Transverse colon (tissue), 4 donors: ENCODE measurements at regions not wholly inside any gene's neighbourhood (a gene's known extent, or its start where the extent isn't known, plus 50 kb on each side); places are given as distances from the start of the nearest gene placed in this dataset.

Experiments
- DNase-seq: peaks from one replicate; pipeline ENCODE4 v3.0.0-alpha.2; 2019
- H3K27ac ChIP-seq, 4 donors: fragments of 200-600 bp; sonication (generic); 2 replicates each; pipeline ENCODE4 v1.5.1; 2016 to 2018; ENCODE audit warnings: inconsistent platforms in 4 of 4
- H3K27me3 ChIP-seq: fragments of 200-600 bp; sonication (generic); 2 replicates; pipeline ENCODE4 v1.5.1; 2017; ENCODE audit warnings: inconsistent platforms
- H3K36me3 ChIP-seq, 4 donors: fragments of 200-600 bp; sonication (generic); 2 replicates each; pipeline ENCODE4 v1.5.1; 2017 to 2019; ENCODE audit warnings: inconsistent platforms in 4 of 4
- H3K4me1 ChIP-seq, 4 donors: fragments of 200-600 bp; sonication (generic); 2 replicates each; pipeline ENCODE4 v1.5.1; 2017 to 2020; ENCODE audit warnings: inconsistent platforms in 4 of 4
- H3K4me3 ChIP-seq, 4 donors: fragments of 200-600 bp; sonication (generic); 1 replicate in 1 of 4; 2 replicates in 3 of 4; pipeline versions ENCODE4 v1.5.1 to v1.6.1; 2017 to 2019; ENCODE audit warnings: inconsistent platforms in 4 of 4
- H3K9me3 ChIP-seq, 2 donors: fragments of 200-600 bp; sonication (generic); 2 replicates each; pipeline ENCODE4 v1.5.1; 2017 to 2019; ENCODE audit warnings: inconsistent platforms in 2 of 2
- CTCF ChIP-seq, 5 experiments: fragments of 200-600 bp in 3 of 5; fragments of 450-650 bp in 2 of 5; sonication (generic) in 3 of 5; IDR thresholded peaks; 1 replicate in 2 of 5; 2 replicates in 3 of 5; pipeline ENCODE4 v1.5.1; 2016 to 2017; ENCODE audit warnings: antibody characterized with exemption in 5 of 5, inconsistent platforms in 3 of 5, mild to moderate bottlenecking in 2 of 5, moderate library complexity in 1 of 5
- EP300 ChIP-seq: sonication (generic); formaldehyde crosslinking; IDR thresholded peaks from one replicate; pipeline ENCODE4 v1.6.1; 2017; ENCODE audit warnings: antibody characterized with exemption, low read depth
- POLR2A ChIP-seq: fragments of 450-650 bp; IDR thresholded peaks from one replicate; pipeline ENCODE4 v1.6.1; 2016; ENCODE audit warnings: antibody characterized with exemption, mild to moderate bottlenecking, moderate library complexity
- POLR2AphosphoS5 ChIP-seq, 3 donors: sonication (generic); formaldehyde crosslinking; IDR thresholded peaks; one replicate each; pipeline ENCODE4 v1.6.1; 2016; ENCODE audit warnings: antibody characterized with exemption in 3 of 3
- WGBS, 2 donors: methylation state at CpG; one replicate each; pipeline ENCODE4 v1.1.5; 2018; ENCODE audit warnings: low coverage in 1 of 2; 5-methylcytosine and 5-hydroxymethylcytosine counted together
- in situ Hi-C, 4 donors: fragments of 200-750 bp; cut with MboI; loops; one replicate each; pipeline versions ENCODE4 v1.15.0 to v1.15.1; 2017; ENCODE audit warnings: low sequenced_read_pairs in 3 of 4, low pct_ligation_motif_present in 1 of 4, low pct_unique_long_range_greater_than_20kb in 1 of 4
- intact Hi-C: fragments of 100-400 bp; cut with DNase I; formaldehyde crosslinking; loops from one replicate; pipeline ENCODE4 v1.15.1; 2023; ENCODE audit warnings: low total_unique reads

- Histone ChIP-seq H3K4me3 (no peak overlapping the region), H3K36me3 (no peaks in the 10 kb centered on the region), H3K27me3 (no peaks in the 10 kb centered on the region), H3K9me3 (peaks cover 14% of the 10 kb centered on the region in 2 donors), H3K4me1 (peaks cover 0 to 12% (median 5%) of the 10 kb centered on the region in 4 donors), H3K27ac (no peak overlapping the region)
- in situ Hi-C loops = no loop called here
- DNase-seq = no peak
- intact Hi-C loops = no loop called here
- 68 to 88% methylated on average over 3 of the region's 3 CpGs for WGBS, 2 donors
- TF ChIP-seq POLR2AphosphoS5 (IDR thresholded peaks at IDR 0.05) (no peak), POLR2A (no peak), EP300 (no peak), CTCF (IDR thresholded peaks at IDR 0.05) (no peak)
Observed at GRCh38 chr12:89185181-89185580, 167.1 kb downstream of the DUSP6 start.

- Histone ChIP-seq H3K9me3 (peaks cover 2 to 4% of the 10 kb centered on the region in 2 donors), H3K27me3 (no peaks in the 10 kb centered on the region), H3K4me1 (peaks cover 0 to 24% (median 5%) of the 10 kb centered on the region in 4 donors), H3K4me3 (no peak overlapping the region), H3K36me3 (no peaks in the 10 kb centered on the region), H3K27ac (no peak overlapping the region)
- DNase-seq = peak; percentile 15
- intact Hi-C loops (no loop called here), in situ Hi-C loops (no loop called here)
- no peak for TF ChIP-seq POLR2A
- TF ChIP-seq POLR2AphosphoS5 (IDR thresholded peaks at IDR 0.05) = peak in 2 of 3 donors; percentile 9 to 57
- TF ChIP-seq EP300 = no peak
- WGBS, 2 donors = 38 to 57% methylated on average over 2 of the region's 2 CpGs
Observed at GRCh38 chr12:89183985-89184435, 168.3 kb downstream of the DUSP6 start.

- intact Hi-C loops = no loop called here
- no peaks in the 10 kb centered on the region for H3K36me3 ChIP-seq
Observed at GRCh38 chr12:89181271-89181920, 170.9 kb downstream of the DUSP6 start.

GRCh38 chr12:89180496-89180895 is 171.8 kb downstream of the DUSP6 start:
- no peak for DNase-seq
- Histone ChIP-seq H3K4me1 (peaks cover 0 to 25% (median 5%) of the 10 kb centered on the region in 4 donors), H3K27me3 (no peaks in the 10 kb centered on the region), H3K9me3 (no peaks in the 10 kb centered on the region), H3K27ac (no peak overlapping the region), H3K4me3 (no peak overlapping the region), H3K36me3 (no peaks in the 10 kb centered on the region)
- 57 to 61% methylated on average over 2 of the region's 2 CpGs for WGBS, 2 donors
- in situ Hi-C loops (no loop called here), intact Hi-C loops (no loop called here)
- TF ChIP-seq POLR2A (no peak), EP300 (no peak), POLR2AphosphoS5 (IDR thresholded peaks at IDR 0.05) (no peak), CTCF (IDR thresholded peaks at IDR 0.05) (no peak)

More at GRCh38 chr12:89181271-89181920, 170.9 kb downstream of the DUSP6 start:
- DNase-seq = no peak
- no peak overlapping the region for H3K4me3 ChIP-seq
- TF ChIP-seq EP300 = no peak
- no peak for TF ChIP-seq POLR2AphosphoS5 (IDR thresholded peaks at IDR 0.05)
- no peak for TF ChIP-seq POLR2A
- TF ChIP-seq CTCF (IDR thresholded peaks at IDR 0.05) = no peak
- in situ Hi-C loops = no loop called here
- peaks cover 0 to 25% (median 5%) of the 10 kb centered on the region in 4 donors for H3K4me1 ChIP-seq
- 65 to 78% methylated on average over 2 of the region's 2 CpGs for WGBS, 2 donors
- no peak overlapping the region for H3K27ac ChIP-seq
- no peaks in the 10 kb centered on the region for H3K9me3 ChIP-seq
- H3K27me3 ChIP-seq = no peaks in the 10 kb centered on the region
